ENCODE measurements at regions not wholly inside any gene's neighbourhood (a gene's known extent, or its start where the extent isn't known, plus 50 kb on each side); places are given as distances from the start of the nearest gene placed in this dataset.
"Not testable (repeated sequence)": the region's sequence is repeated elsewhere in the genome, so short reads cannot be mapped to it uniquely, and the experiment has no call there.

GRCh38 chr7:81851413-81851812 is 81.6 kb upstream of the HGF start:
- H3K27ac ChIP-seq (ENCODE audit: low read depth, low read length), result no peak overlapping the region
- no peak overlapping the region for H3K4me3 ChIP-seq (ENCODE audit: low read depth, low read length)
- ChIA-PET POLR2A (no interaction called here), CTCF (no interaction called here)
- H3K27me3 ChIP-seq (ENCODE audit: control insufficient read depth, insufficient read depth, low read length), result no peaks in the 10 kb centered on the region
- TF ChIP-seq CTCF (IDR thresholded peaks at IDR 0.05; ENCODE audit: low read depth, low read length), result no peak
- no peak for DNase-seq (ENCODE audit: low read depth, low spot score)
- H3K9me3 ChIP-seq (ENCODE audit: control insufficient read depth, insufficient read depth, low read length), result no peaks in the 10 kb centered on the region

GRCh38 chr7:81846398-81846797 is 76.6 kb upstream of the HGF start:
- Histone ChIP-seq H3K9me3 (ENCODE audit: control insufficient read depth, insufficient read depth, low read length) (no peaks in the 10 kb centered on the region), H3K4me3 (ENCODE audit: low read depth, low read length) (no peak overlapping the region), H3K27me3 (ENCODE audit: control insufficient read depth, insufficient read depth, low read length) (no peaks in the 10 kb centered on the region), H3K27ac (ENCODE audit: low read depth, low read length) (no peak overlapping the region)
- no peak for TF ChIP-seq CTCF (IDR thresholded peaks at IDR 0.05; ENCODE audit: low read depth, low read length)
- DNase-seq (ENCODE audit: low read depth, low spot score), result peak; percentile 20
- ChIA-PET POLR2A (no interaction called here), CTCF (no interaction called here)

- no peak for TF ChIP-seq CTCF (IDR thresholded peaks at IDR 0.05; ENCODE audit: low read depth, low read length)
- DNase-seq (ENCODE audit: low read depth, low spot score), result no peak
- Histone ChIP-seq H3K9me3 (ENCODE audit: control insufficient read depth, insufficient read depth, low read length) (no peaks in the 10 kb centered on the region), H3K27me3 (ENCODE audit: control insufficient read depth, insufficient read depth, low read length) (no peaks in the 10 kb centered on the region), H3K27ac (ENCODE audit: low read depth, low read length) (no peak overlapping the region), H3K4me3 (ENCODE audit: low read depth, low read length) (no peak overlapping the region)
- ChIA-PET POLR2A (no interaction called here), CTCF (interaction anchor here (0.8 kb wide), 1 partner anchor 346 kb away, joined by 3 read pairs; no protein-coding TSS in a partner anchor)
Observed at GRCh38 chr7:81845744-81846241, 75.9 kb upstream of the HGF start.

DNA sequence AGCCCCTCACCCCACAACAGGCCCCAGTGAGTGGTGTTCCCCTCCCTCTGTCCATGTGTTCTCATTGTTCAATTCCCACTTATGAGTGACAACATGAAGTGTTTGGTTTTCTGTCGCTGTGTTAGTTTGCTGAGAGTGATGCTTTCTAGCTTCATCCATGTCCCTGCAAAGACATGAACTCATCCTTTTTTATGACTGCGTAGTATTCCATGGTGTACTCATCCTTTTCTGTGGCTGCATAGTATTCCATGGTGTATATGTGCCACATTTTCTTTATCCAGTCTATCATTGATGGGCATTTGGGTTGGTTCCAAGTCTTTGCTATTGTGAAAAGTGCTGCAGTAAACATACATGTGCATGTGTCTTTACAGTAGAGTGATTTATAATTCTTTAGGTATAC is 73.8 kb upstream of the HGF start:
- H3K9me3 ChIP-seq (ENCODE audit: control insufficient read depth, insufficient read depth, low read length); CTCF ChIA-PET; H3K27me3 ChIP-seq (ENCODE audit: control insufficient read depth, insufficient read depth, low read length); DNase-seq (ENCODE audit: low read depth, low spot score); POLR2A ChIA-PET; H3K4me3 ChIP-seq (ENCODE audit: low read depth, low read length); H3K27ac ChIP-seq (ENCODE audit: low read depth, low read length): not testable (repeated sequence)

DNA sequence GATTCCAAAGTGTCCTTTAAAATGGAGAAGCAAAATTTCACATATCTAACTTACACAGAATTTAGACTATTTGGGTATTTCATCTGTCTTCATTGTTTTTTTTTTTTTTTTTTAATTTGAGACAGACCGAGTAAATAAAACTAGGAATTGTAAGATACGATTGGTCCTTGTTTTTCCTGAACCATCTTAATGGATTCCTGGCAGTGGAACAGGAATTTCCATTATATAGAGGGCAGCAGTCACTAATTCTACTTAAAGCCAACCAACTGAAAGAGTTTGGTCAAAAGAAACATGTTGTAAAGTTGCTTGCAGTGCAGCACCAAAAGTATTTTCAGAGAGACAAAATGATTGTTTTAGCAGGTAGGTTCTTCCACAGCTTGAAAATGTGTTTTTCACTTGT is 72.5 kb upstream of the HGF start:
- ChIA-PET CTCF (no interaction called here), POLR2A (no interaction called here)
- no peak for TF ChIP-seq CTCF (IDR thresholded peaks at IDR 0.05; ENCODE audit: low read depth, low read length)
- H3K9me3 ChIP-seq (ENCODE audit: control insufficient read depth, insufficient read depth, low read length), result no peaks in the 10 kb centered on the region; the same call in 1 of the 2 replicates
- H3K4me3 ChIP-seq (ENCODE audit: low read depth, low read length), result no peak overlapping the region
- no peak overlapping the region for H3K27ac ChIP-seq (ENCODE audit: low read depth, low read length)
- DNase-seq (ENCODE audit: low read depth, low spot score), result no peak
- no peaks in the 10 kb centered on the region for H3K27me3 ChIP-seq (ENCODE audit: control insufficient read depth, insufficient read depth, low read length)
